ENCODE measurements at regions not wholly inside any gene's neighbourhood (a gene's known extent, or its start where the extent isn't known, plus 50 kb on each side); places are given as distances from the start of the nearest gene placed in this dataset.
"Not testable (repeated sequence)": the region's sequence is repeated elsewhere in the genome, so short reads cannot be mapped to it uniquely, and the experiment has no call there.

- H3K4me3 ChIP-seq (ENCODE audit: low read length); H3K27ac ChIP-seq (ENCODE audit: low read length); H3K36me3 Mint-ChIP-seq; H3K9me3 ChIP-seq (ENCODE audit: control insufficient read depth, insufficient read depth, low read length); H3K4me3 Mint-ChIP-seq; H3K4me1 ChIP-seq (ENCODE audit: control insufficient read depth, insufficient read depth, low read length); H3K9me3 Mint-ChIP-seq; intact Hi-C loops (cut with micrococcal nuclease); H3K27ac Mint-ChIP-seq; H3K4me1 Mint-ChIP-seq; H3K27me3 ChIP-seq (ENCODE audit: control insufficient read depth, insufficient read depth, low read length); H3K27me3 Mint-ChIP-seq (ENCODE audit: low read depth in 2 of 2); H3K36me3 ChIP-seq (ENCODE audit: control insufficient read depth, insufficient read depth, low read length): not testable (repeated sequence)
- ATAC-seq (peak in 1 of 3 donors; percentile 14), DNase-seq (peak in 1 of 2 donors; percentile 51)
- WGBS (ENCODE audit: insufficient coverage): 53% methylated on average over 2 of the region's 5 CpGs
Observed at GRCh38 chr15:21110187-21110804, 244.2 kb upstream of the POTEB2 start.

GRCh38 chr15:21108384-21108783, 242.3 kb upstream of the POTEB2 start:
- not testable (repeated sequence) for H3K9me3 Mint-ChIP-seq

GRCh38 chr15:21107399-21108381, 241.6 kb upstream of the POTEB2 start:
- WGBS (ENCODE audit: insufficient coverage): no CpG with 5 or more reads among the region's 10 CpGs
- intact Hi-C loops (cut with micrococcal nuclease); H3K36me3 ChIP-seq (ENCODE audit: control insufficient read depth, insufficient read depth, low read length); H3K27ac Mint-ChIP-seq; H3K4me1 Mint-ChIP-seq; ATAC-seq; H3K4me3 ChIP-seq (ENCODE audit: low read length); H3K27me3 ChIP-seq (ENCODE audit: control insufficient read depth, insufficient read depth, low read length); H3K4me3 Mint-ChIP-seq; H3K9me3 ChIP-seq (ENCODE audit: control insufficient read depth, insufficient read depth, low read length); H3K27me3 Mint-ChIP-seq (ENCODE audit: low read depth in 2 of 2); H3K27ac ChIP-seq (ENCODE audit: low read length); H3K9me3 Mint-ChIP-seq; H3K36me3 Mint-ChIP-seq; H3K4me1 ChIP-seq (ENCODE audit: control insufficient read depth, insufficient read depth, low read length); DNase-seq: not testable (repeated sequence)

More at GRCh38 chr15:21108384-21108783, 242.3 kb upstream of the POTEB2 start:
- intact Hi-C loops (cut with micrococcal nuclease); H3K27me3 ChIP-seq (ENCODE audit: control insufficient read depth, insufficient read depth, low read length); H3K27ac ChIP-seq (ENCODE audit: low read length); H3K27ac Mint-ChIP-seq; H3K4me3 ChIP-seq (ENCODE audit: low read length); H3K4me3 Mint-ChIP-seq; ATAC-seq; H3K27me3 Mint-ChIP-seq (ENCODE audit: low read depth in 2 of 2); H3K9me3 ChIP-seq (ENCODE audit: control insufficient read depth, insufficient read depth, low read length); H3K36me3 ChIP-seq (ENCODE audit: control insufficient read depth, insufficient read depth, low read length); H3K36me3 Mint-ChIP-seq; DNase-seq; H3K4me1 ChIP-seq (ENCODE audit: control insufficient read depth, insufficient read depth, low read length); H3K4me1 Mint-ChIP-seq: not testable (repeated sequence)
- WGBS (ENCODE audit: insufficient coverage): no CpG with 5 or more reads among the region's 3 CpGs

- no CpG with 5 or more reads among the region's 2 CpGs for WGBS (ENCODE audit: insufficient coverage)
- H3K36me3 Mint-ChIP-seq; H3K4me3 Mint-ChIP-seq; H3K4me1 Mint-ChIP-seq; H3K27ac Mint-ChIP-seq; H3K27ac ChIP-seq (ENCODE audit: low read length); H3K36me3 ChIP-seq (ENCODE audit: control insufficient read depth, insufficient read depth, low read length); H3K9me3 ChIP-seq (ENCODE audit: control insufficient read depth, insufficient read depth, low read length); H3K4me3 ChIP-seq (ENCODE audit: low read length); ATAC-seq; H3K9me3 Mint-ChIP-seq; H3K4me1 ChIP-seq (ENCODE audit: control insufficient read depth, insufficient read depth, low read length); intact Hi-C loops (cut with micrococcal nuclease); H3K27me3 ChIP-seq (ENCODE audit: control insufficient read depth, insufficient read depth, low read length); DNase-seq; H3K27me3 Mint-ChIP-seq (ENCODE audit: low read depth in 2 of 2): not testable (repeated sequence)
Observed at GRCh38 chr15:21096599-21096998, 230.5 kb upstream of the POTEB2 start.

GRCh38 chr15:21079544-21079943, 213.4 kb upstream of the POTEB2 start:
- not testable (repeated sequence) for H3K4me1 ChIP-seq (ENCODE audit: control insufficient read depth, insufficient read depth, low read length)

GRCh38 chr15:21068917-21069316, 202.8 kb upstream of the POTEB2 start:
- H3K4me1 Mint-ChIP-seq; H3K9me3 Mint-ChIP-seq; DNase-seq; ATAC-seq; H3K27me3 Mint-ChIP-seq (ENCODE audit: low read depth in 2 of 2); H3K4me3 Mint-ChIP-seq; H3K9me3 ChIP-seq (ENCODE audit: control insufficient read depth, insufficient read depth, low read length); H3K4me1 ChIP-seq (ENCODE audit: control insufficient read depth, insufficient read depth, low read length); intact Hi-C loops (cut with micrococcal nuclease); H3K36me3 ChIP-seq (ENCODE audit: control insufficient read depth, insufficient read depth, low read length); H3K36me3 Mint-ChIP-seq; H3K27ac Mint-ChIP-seq; H3K4me3 ChIP-seq (ENCODE audit: low read length); H3K27ac ChIP-seq (ENCODE audit: low read length); H3K27me3 ChIP-seq (ENCODE audit: control insufficient read depth, insufficient read depth, low read length): not testable (repeated sequence)
- 50% methylated on average over 2 of the region's 7 CpGs for WGBS (ENCODE audit: insufficient coverage)

More at GRCh38 chr15:21079544-21079943, 213.4 kb upstream of the POTEB2 start:
- H3K36me3 ChIP-seq (ENCODE audit: control insufficient read depth, insufficient read depth, low read length); DNase-seq; H3K4me3 Mint-ChIP-seq; H3K27me3 Mint-ChIP-seq (ENCODE audit: low read depth in 2 of 2); H3K27ac Mint-ChIP-seq; H3K36me3 Mint-ChIP-seq; H3K9me3 ChIP-seq (ENCODE audit: control insufficient read depth, insufficient read depth, low read length); H3K4me3 ChIP-seq (ENCODE audit: low read length); H3K4me1 Mint-ChIP-seq; H3K9me3 Mint-ChIP-seq; H3K27ac ChIP-seq (ENCODE audit: low read length); H3K27me3 ChIP-seq (ENCODE audit: control insufficient read depth, insufficient read depth, low read length); intact Hi-C loops (cut with micrococcal nuclease): not testable (repeated sequence)
- ATAC-seq: peak in 1 of 3 donors; percentile 24
- no CpG with 5 or more reads among the region's 9 CpGs for WGBS (ENCODE audit: insufficient coverage)

GRCh38 chr15:21063512-21063911, 197.4 kb upstream of the POTEB2 start:
- H3K9me3 ChIP-seq (ENCODE audit: control insufficient read depth, insufficient read depth, low read length); DNase-seq; H3K4me1 Mint-ChIP-seq; intact Hi-C loops (cut with micrococcal nuclease); H3K36me3 Mint-ChIP-seq; ATAC-seq; H3K9me3 Mint-ChIP-seq; H3K27me3 ChIP-seq (ENCODE audit: control insufficient read depth, insufficient read depth, low read length); H3K36me3 ChIP-seq (ENCODE audit: control insufficient read depth, insufficient read depth, low read length); H3K4me3 Mint-ChIP-seq; H3K27ac Mint-ChIP-seq; H3K4me1 ChIP-seq (ENCODE audit: control insufficient read depth, insufficient read depth, low read length); H3K4me3 ChIP-seq (ENCODE audit: low read length); H3K27ac ChIP-seq (ENCODE audit: low read length); H3K27me3 Mint-ChIP-seq (ENCODE audit: low read depth in 2 of 2): not testable (repeated sequence)
- 79% methylated on average over 5 of the region's 6 CpGs for whole genome bisulfite sequencing (ENCODE audit: insufficient coverage)

Data from natural killer cell (primary cell).